Right atrium auricular region (tissue), 2 donors: ENCODE measurements at regions not wholly inside any gene's neighbourhood (a gene's known extent, or its start where the extent isn't known, plus 50 kb on each side); places are given as distances from the start of the nearest gene placed in this dataset.
A peak's percentile ranks its signal among the peaks of the same experiment; 100 is the strongest.

ENCODE experiments used
- DNase-seq: peaks from one replicate; pipeline ENCODE4 v3.0.0-alpha.2; 2019; ENCODE audit warnings: low spot score
- H3K27ac ChIP-seq, 2 donors: fragments of 200-600 bp; sonication (generic); 1 replicate in 1 of 2; 2 replicates in 1 of 2; pipeline ENCODE4 v1.5.1; 2016 to 2019
- H3K27me3 ChIP-seq, 2 donors: fragments of 200-600 bp; sonication (generic); one replicate each; pipeline versions ENCODE4 v1.5.1 to v1.6.0; 2017 to 2019
- H3K36me3 ChIP-seq: fragments of 200-600 bp; sonication (generic); one replicate; pipeline ENCODE4 v1.5.1; 2016
- H3K4me1 ChIP-seq, 2 donors: fragments of 200-600 bp; sonication (generic); one replicate each; pipeline versions ENCODE4 v1.5.1 to v1.6.0; 2017 to 2019
- H3K4me3 ChIP-seq, 2 donors: fragments of 200-600 bp; sonication (generic); 1 replicate in 1 of 2; 2 replicates in 1 of 2; pipeline ENCODE4 v1.5.1; 2017 to 2019; ENCODE audit warnings: mild to moderate bottlenecking in 1 of 2, moderate library complexity in 1 of 2
- H3K9me3 ChIP-seq, 2 donors: fragments of 200-600 bp; sonication (generic); one replicate each; pipeline ENCODE4 v1.5.1; 2019
- TF ChIP-seq, protein P1 (sequence below), 2 donors: fragments of 200-600 bp; sonication (generic); IDR thresholded peaks; one replicate each; pipeline ENCODE4 v1.5.1; 2019; ENCODE audit warnings: antibody characterized with exemption in 2 of 2

- Histone ChIP-seq H3K36me3 (no peaks in the 10 kb centered on the region), H3K27me3 (no peaks in the 10 kb centered on the region), H3K4me3 (no peak overlapping the region), H3K27ac (no peak overlapping the region), H3K9me3 (no peaks in the 10 kb centered on the region), H3K4me1 (peaks cover 0 to 9% of the 10 kb centered on the region in 2 donors)
- TF ChIP-seq, protein P1, sequence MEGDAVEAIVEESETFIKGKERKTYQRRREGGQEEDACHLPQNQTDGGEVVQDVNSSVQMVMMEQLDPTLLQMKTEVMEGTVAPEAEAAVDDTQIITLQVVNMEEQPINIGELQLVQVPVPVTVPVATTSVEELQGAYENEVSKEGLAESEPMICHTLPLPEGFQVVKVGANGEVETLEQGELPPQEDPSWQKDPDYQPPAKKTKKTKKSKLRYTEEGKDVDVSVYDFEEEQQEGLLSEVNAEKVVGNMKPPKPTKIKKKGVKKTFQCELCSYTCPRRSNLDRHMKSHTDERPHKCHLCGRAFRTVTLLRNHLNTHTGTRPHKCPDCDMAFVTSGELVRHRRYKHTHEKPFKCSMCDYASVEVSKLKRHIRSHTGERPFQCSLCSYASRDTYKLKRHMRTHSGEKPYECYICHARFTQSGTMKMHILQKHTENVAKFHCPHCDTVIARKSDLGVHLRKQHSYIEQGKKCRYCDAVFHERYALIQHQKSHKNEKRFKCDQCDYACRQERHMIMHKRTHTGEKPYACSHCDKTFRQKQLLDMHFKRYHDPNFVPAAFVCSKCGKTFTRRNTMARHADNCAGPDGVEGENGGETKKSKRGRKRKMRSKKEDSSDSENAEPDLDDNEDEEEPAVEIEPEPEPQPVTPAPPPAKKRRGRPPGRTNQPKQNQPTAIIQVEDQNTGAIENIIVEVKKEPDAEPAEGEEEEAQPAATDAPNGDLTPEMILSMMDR (IDR thresholded peaks at IDR 0.05): no peak
- DNase-seq: no peak
These were observed 482.7 kb upstream of the ZEB2 start for GRCh38 chr2:145002624-145003023.

DNA sequence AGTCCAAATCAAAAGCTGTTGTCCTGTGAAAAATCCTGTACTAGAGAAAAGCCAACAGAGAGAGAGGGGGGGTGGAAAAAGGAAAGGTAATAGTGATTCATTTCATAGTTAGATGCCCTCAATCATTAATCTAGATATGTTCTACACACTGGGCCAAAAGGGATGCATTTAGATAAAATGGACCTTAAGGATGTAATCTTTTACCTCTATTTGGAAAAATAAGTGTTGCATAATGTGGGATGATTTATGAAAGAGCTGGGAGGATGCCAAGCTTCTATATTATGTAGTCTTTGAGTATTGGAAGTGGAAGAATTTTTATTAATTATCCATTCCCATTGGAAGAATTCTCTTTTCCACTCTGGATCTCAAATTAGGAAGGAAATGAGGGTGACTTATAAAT is 480.5 kb upstream of the ZEB2 start:
- no peak overlapping the region for H3K4me3 ChIP-seq
- no peaks in the 10 kb centered on the region for H3K27me3 ChIP-seq
- no peak for DNase-seq
- peak overlapping the region in 1 of 2 donors; percentile 68 for H3K27ac ChIP-seq
- H3K9me3 ChIP-seq: no peaks in the 10 kb centered on the region
- H3K4me1 ChIP-seq: peaks cover 0 to 3% of the 10 kb centered on the region in 2 donors
- H3K36me3 ChIP-seq: no peaks in the 10 kb centered on the region
- TF ChIP-seq, protein P1 (IDR thresholded peaks at IDR 0.05): no peak

GRCh38 chr2:144999936-145000335 is 480.0 kb upstream of the ZEB2 start:
- H3K27me3 ChIP-seq: no peaks in the 10 kb centered on the region
- no peaks in the 10 kb centered on the region for H3K9me3 ChIP-seq
- no peak for DNase-seq
- H3K4me3 ChIP-seq: no peak overlapping the region
- H3K36me3 ChIP-seq: no peaks in the 10 kb centered on the region
- H3K27ac ChIP-seq: peak overlapping the region; percentile 8 to 68
- TF ChIP-seq, protein P1 (IDR thresholded peaks at IDR 0.05): no peak
- H3K4me1 ChIP-seq: peaks cover 0 to 3% of the 10 kb centered on the region in 2 donors

- Histone ChIP-seq H3K36me3 (no peaks in the 10 kb centered on the region), H3K27me3 (no peaks in the 10 kb centered on the region), H3K4me3 (no peak overlapping the region), H3K27ac (peak overlapping the region; percentile 8 to 68), H3K9me3 (no peaks in the 10 kb centered on the region), H3K4me1 (peaks cover 0 to 3% of the 10 kb centered on the region in 2 donors)
- TF ChIP-seq, protein P1 (IDR thresholded peaks at IDR 0.05): no peak
- DNase-seq: peak; percentile 65
These were observed 479.4 kb upstream of the ZEB2 start for GRCh38 chr2:144999071-144999875.

- no peak for DNase-seq
- TF ChIP-seq, protein P1 (IDR thresholded peaks at IDR 0.05): no peak
- peaks cover 0 to 3% of the 10 kb centered on the region in 2 donors for H3K4me1 ChIP-seq
- H3K27me3 ChIP-seq: no peaks in the 10 kb centered on the region
- no peaks in the 10 kb centered on the region for H3K36me3 ChIP-seq
- no peaks in the 10 kb centered on the region for H3K9me3 ChIP-seq
- H3K27ac ChIP-seq: peak overlapping the region; percentile 8 to 68
- H3K4me3 ChIP-seq: no peak overlapping the region
These were observed 478.5 kb upstream of the ZEB2 start for GRCh38 chr2:144998435-144998834.
